ENCODE measurements at regions not wholly inside any gene's neighbourhood (a gene's known extent, or its start where the extent isn't known, plus 50 kb on each side); places are given as distances from the start of the nearest gene placed in this dataset.
"Not testable (repeated sequence)": the region's sequence is repeated elsewhere in the genome, so short reads cannot be mapped to it uniquely, and the experiment has no call there.

GRCh38 chr16:88238732-88239274 lies 144.0 kb upstream of the ZNF469 start:
- TF ChIP-seq CTCF (IDR thresholded peaks at IDR 0.05; ENCODE audit: insufficient read depth, low read depth, low read length); EZH2 (IDR thresholded peaks at IDR 0.05; ENCODE audit: insufficient read depth, low read length): not testable (repeated sequence)
